Lung microvascular endothelial cell (primary cell): ENCODE measurements at regions not wholly inside any gene's neighbourhood (a gene's known extent, or its start where the extent isn't known, plus 50 kb on each side); places are given as distances from the start of the nearest gene placed in this dataset.
"Not testable (repeated sequence)": the region's sequence is repeated elsewhere in the genome, so short reads cannot be mapped to it uniquely, and the experiment has no call there.

Experiments used
- DNase-seq, 2 donors: peaks; one replicate each; pipeline versions ENCODE4 v3.0.0 to v3.0.0-alpha.2; 2010; ENCODE audit warnings: low read depth in 2 of 2

DNA sequence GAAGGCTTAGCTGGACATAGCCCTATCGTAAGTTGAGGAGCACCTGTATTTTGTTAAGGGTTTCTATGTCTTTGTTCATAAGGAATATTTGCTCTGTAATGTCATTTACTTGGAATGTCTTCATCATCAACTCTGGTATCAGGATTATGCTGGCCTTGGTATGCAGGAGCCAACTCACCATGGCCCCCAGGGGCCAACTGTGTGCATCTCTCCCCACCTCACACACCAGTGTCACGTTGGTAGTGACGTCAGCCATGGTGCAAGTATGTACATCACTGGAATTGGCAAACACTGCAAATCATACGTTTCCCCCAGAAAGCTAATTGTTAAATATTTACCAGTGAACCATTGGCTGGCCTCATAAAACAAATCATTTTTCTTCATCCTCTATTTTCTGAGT is 70.8 kb downstream of the YTHDF1 start:
- DNase-seq: no peak

GRCh38 chr20:63142933-63143332 is 73.0 kb downstream of the YTHDF1 start:
- DNase-seq: no peak

- DNase-seq: no peak
These were observed 74.4 kb downstream of the YTHDF1 start for GRCh38 chr20:63141531-63141930.

GRCh38 chr20:63140514-63141433 is 75.2 kb downstream of the YTHDF1 start:
- no peak for DNase-seq

GRCh38 chr20:63139837-63140236 is 76.1 kb downstream of the YTHDF1 start:
- DNase-seq: no peak

- no peak for DNase-seq
These were observed 76.6 kb downstream of the YTHDF1 start for GRCh38 chr20:63139356-63139755.

- no peak for DNase-seq
These were observed 77.0 kb downstream of the YTHDF1 start for GRCh38 chr20:63138855-63139341.

- no peak for DNase-seq
These were observed 78.0 kb downstream of the YTHDF1 start for GRCh38 chr20:63137851-63138415.

GRCh38 chr20:63136296-63136695 is 79.6 kb downstream of the YTHDF1 start:
- no peak for DNase-seq

GRCh38 chr20:63135411-63135810 is 80.5 kb downstream of the YTHDF1 start:
- no peak for DNase-seq

- not testable (repeated sequence) for DNase-seq
These were observed 81.1 kb downstream of the YTHDF1 start for GRCh38 chr20:63134711-63135361.

DNA sequence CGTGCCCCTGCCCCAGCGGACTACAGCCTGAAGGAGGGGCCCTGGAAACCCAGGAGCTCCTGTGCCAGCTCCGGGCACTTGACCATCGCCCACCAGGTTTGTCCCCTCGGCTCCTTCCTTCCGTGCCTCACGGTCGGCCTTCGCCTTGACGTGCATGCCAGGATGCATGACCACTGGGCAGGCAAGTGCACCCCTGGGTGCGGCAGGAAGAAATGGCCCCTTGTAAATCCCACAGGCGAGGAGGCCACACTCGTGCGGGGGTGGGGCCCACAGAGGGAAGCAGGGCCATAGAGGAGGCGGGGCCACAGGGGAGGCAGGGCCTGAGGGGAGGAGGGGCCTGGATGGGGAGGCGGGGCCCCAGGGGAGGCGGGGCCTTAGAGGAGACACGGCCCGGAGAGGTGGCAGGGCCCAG is 81.7 kb downstream of the YTHDF1 start:
- no peak for DNase-seq

DNA sequence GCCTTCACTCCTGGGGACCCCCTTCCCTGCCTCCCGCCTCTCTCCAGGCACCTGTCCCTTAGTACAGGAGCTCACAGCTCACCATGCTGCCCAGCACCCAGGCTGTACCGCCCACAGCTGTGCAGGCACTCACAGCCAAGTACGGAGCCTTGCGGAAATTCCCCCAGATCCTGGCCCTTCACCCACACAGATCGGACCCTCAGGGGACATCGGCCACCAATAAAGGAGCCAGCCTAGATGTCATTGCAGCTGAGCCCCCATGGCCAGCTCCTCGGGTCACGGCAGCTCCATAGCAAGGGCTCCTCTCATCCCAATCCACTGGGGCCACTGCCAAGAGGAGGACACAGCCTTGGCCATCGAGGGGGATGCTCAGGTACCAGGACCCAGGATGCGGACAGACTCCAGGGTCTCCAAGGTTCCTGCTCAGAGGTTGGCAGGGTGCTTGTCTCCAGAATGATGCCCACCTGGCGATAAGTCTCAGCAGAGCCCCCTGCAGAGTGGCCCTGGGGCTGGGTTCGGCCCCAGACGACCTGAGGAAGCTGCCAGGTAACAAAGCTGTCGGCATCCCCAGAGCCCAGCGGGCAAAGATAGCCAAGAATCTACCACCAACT is 82.3 kb downstream of the YTHDF1 start:
- DNase-seq: no peak

DNA sequence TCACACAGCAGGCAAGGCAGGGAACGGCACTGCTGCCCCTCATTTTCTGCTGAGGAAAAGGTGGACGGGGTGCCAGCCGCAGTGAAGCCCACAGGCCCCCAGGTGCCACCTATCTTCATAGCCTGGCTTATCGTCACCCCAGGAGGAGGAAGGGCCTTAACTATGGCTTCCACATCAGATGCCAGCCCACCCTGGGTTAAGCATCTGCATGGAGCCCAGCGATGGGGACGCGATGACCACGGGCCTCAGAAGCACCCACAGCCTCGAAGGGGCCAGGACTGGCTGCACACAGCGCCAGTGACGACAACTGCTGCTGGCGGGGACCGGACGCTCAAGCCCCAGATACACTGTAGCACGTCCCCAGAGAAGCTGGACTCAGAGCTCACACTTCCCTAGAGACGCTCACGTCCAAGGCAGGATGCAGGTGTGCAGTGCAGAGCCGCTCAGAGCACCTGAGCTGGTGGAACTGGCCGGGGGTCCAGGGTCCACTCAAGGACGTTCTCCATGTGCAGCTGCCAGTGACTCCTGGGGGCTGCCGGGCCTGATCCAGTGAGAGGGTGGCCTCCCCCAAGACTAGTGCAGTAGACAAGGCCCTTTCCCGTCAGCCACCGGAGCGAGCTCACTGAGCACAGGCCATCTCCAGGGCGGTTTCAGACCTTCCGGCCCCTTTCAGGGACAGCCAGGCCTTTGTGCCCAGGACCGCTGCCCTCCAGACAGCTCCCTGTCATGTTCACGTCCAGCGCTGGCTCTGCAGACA is 83.0 kb downstream of the YTHDF1 start:
- no peak for DNase-seq

- DNase-seq: no peak
These were observed 83.7 kb downstream of the YTHDF1 start for GRCh38 chr20:63132131-63132714.

DNA sequence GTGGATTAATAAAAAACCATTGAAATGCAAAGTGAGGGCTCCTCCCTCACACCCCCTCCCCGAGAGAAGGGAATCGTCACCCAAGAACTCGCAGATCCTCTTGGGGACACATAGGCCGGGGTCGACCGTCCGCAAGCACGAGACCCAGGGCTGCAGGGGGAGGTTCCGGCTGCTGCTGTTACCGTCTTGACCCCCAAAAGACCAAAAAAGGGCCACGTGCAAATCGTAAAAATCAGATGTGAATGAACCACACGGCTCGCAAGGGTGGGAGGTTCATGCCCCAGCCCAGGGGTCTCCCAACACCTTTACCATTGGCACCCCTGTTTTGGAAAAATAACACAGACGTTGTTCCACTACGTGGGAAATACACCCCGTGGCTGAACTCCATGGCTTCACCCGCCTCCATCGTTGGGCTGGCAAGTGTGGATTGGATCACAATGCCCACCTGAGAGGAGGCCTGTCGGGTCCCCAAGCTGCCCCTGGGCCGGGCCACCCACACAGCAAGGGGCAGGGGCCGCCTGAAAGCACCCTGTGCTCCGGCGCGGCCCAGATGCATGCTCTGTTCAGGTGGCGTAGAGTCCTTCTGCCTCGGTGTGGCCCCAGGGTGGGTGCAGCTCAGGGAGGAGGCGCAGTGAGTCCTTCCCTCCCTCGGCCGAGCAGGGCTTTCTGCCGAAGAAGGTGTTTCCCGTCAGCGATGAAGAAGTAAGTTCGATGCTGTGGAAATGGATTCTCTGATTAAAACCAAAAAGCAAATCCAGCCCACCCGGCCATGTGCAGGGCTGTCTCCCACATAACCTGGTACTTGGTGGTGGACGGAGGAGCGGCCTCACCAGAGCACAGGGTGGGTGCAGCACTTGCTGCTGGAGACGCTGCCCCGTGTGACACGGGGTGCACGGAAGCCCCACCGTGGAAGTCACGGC is 85.0 kb downstream of the YTHDF1 start:
- DNase-seq: peak in 1 of 2 donors; percentile 76

- DNase-seq: peak; percentile 51 to 96
These were observed 85.8 kb downstream of the YTHDF1 start for GRCh38 chr20:63129991-63130657.

- no peak for DNase-seq
These were observed 86.5 kb downstream of the YTHDF1 start for GRCh38 chr20:63129376-63129965.

DNA sequence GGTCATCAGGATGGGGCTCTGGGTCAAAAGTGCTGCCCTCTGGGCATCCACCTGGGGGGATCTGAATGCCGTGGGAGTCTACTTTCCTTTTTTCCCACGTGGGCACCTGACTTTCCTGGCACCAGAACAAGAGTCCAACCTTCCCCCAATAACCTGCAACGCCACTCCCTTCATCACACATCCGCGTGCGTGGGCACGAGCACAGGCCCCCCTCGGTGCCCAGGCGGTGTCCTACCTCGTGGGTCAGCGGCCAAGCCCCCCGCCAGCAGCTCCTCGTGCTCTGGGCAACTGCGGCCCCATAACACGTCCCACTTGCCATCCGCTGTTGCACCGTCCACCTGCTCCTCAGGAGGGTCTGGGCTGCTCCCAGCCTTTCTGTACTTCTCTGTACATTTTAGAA is 87.0 kb downstream of the YTHDF1 start:
- DNase-seq: no peak
